Smooth muscle cell (in vitro differentiated cells): ENCODE measurements at regions not wholly inside any gene's neighbourhood (a gene's known extent, or its start where the extent isn't known, plus 50 kb on each side); places are given as distances from the start of the nearest gene placed in this dataset.
A peak's percentile ranks its signal among the peaks of the same experiment; 100 is the strongest.

Source experiments
- DNase-seq: peaks from one replicate; lab custom pipeline; 2025; ENCODE audit not compliant: unreplicated experiment; lab: John Stamatoyannopoulos, UW
- H2AFZ ChIP-seq: fragments of 200-600 bp; sonication (generic); 2 replicates; pipeline ENCODE4 v1.6.0; 2016; ENCODE audit warnings: antibody characterized with exemption, low read depth, mild to moderate bottlenecking
- H3F3A ChIP-seq: fragments of 200-600 bp; sonication (generic); 2 replicates; pipeline ENCODE4 v1.6.0; 2017; ENCODE audit warnings: antibody characterized with exemption, low read depth
- H3K27ac ChIP-seq: fragments of 200-600 bp; sonication (generic); 2 replicates; pipeline ENCODE4 v1.5.1; 2016; ENCODE audit warnings: low read depth, mild to moderate bottlenecking
- H3K27me3 ChIP-seq: fragments of 200-600 bp; sonication (generic); 2 replicates; pipeline ENCODE4 v1.6.1; 2016; ENCODE audit warnings: low read depth, mild to moderate bottlenecking
- H3K36me3 ChIP-seq: fragments of 200-600 bp; sonication (generic); 2 replicates; pipeline ENCODE4 v1.5.1; 2016; ENCODE audit warnings: low read depth
- H3K4me1 ChIP-seq: fragments of 200-600 bp; sonication (generic); 2 replicates; pipeline ENCODE4 v1.5.1; 2016; ENCODE audit warnings: low read depth
- H3K4me2 ChIP-seq: fragments of 200-600 bp; sonication (generic); 2 replicates; pipeline ENCODE4 v1.6.0; 2016; ENCODE audit warnings: mild to moderate bottlenecking
- H3K4me3 ChIP-seq: fragments of 200-600 bp; sonication (generic); 2 replicates; pipeline ENCODE4 v1.5.1; 2016; ENCODE audit warnings: mild to moderate bottlenecking
- H3K79me2 ChIP-seq: fragments of 200-600 bp; sonication (generic); 2 replicates; pipeline ENCODE4 v1.6.0; 2016; ENCODE audit warnings: low read depth, mild to moderate bottlenecking
- H3K9ac ChIP-seq: fragments of 200-600 bp; sonication (generic); 2 replicates; pipeline ENCODE4 v1.6.0; 2016; ENCODE audit warnings: low read depth
- H3K9me3 ChIP-seq: fragments of 200-600 bp; sonication (generic); replicated peaks from 2 replicates; pipeline ENCODE4 v1.5.1; 2016; ENCODE audit warnings: low read depth
- H4K20me1 ChIP-seq: fragments of 200-600 bp; sonication (generic); 2 replicates; pipeline ENCODE4 v1.6.0; 2016; ENCODE audit warnings: low read depth
- WGBS: methylation state at CpG from one replicate; pipeline ENCODE4 v1.1.7; 2016; ENCODE audit warnings: low lambda C conversion rate; 5-methylcytosine and 5-hydroxymethylcytosine counted together
- TF ChIP-seq, protein P1 (sequence below): fragments of 200-600 bp; sonication (generic); IDR thresholded peaks from 2 replicates; pipeline ENCODE4 v1.5.1; 2017; ENCODE audit warnings: borderline replicate concordance, mild to moderate bottlenecking, antibody characterized with exemption; ENCODE audit not compliant: insufficient read depth, poor library complexity, severe bottlenecking

DNA sequence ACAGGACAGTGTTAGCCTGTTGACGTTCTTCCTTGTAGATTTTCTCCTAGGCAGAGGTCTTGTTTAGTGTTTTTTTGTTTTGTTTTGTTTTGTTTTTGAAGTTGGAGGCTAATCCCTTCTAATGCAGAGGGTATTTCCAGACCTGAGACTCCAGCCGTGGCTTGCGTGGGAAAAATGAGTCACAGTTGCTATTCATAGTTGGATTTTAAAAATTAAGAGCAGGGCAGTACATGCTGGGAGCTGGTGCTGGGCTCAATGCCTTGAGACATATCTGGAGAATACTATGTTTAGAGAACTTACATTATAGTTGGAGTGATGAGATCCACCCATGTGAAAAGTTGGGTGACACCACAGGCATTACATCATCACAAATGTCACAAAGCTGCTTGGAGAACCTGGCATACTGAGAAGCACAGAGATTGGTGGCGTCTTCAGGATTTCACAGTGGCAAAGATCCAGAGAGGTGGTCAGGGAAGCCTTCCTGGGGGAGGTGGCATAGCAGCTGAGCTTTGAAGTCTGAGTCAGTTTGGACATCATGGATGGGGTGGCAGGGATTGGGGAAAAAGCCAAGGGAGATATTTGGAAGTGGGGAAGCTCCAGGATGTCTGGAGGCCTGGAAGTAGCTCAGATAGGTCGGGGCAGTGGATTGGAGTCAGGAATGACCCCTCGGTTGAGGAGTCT lies 249.4 kb downstream of the LOXHD1 start:
- Histone ChIP-seq H3K79me2 (no peaks in the 10 kb centered on the region), H3F3A (peaks cover 13% of the 10 kb centered on the region), H3K27me3 (no peaks in the 10 kb centered on the region), H3K9me3 (no peaks in the 10 kb centered on the region), H2AFZ (no peak overlapping the region), H3K36me3 (no peaks in the 10 kb centered on the region), H3K9ac (peak overlapping the region; percentile 73), H3K27ac (peak overlapping the region; percentile 70), H4K20me1 (peaks cover 37% of the 10 kb centered on the region), H3K4me2 (peak overlapping the region; percentile 44), H3K4me1 (peaks cover 10% of the 10 kb centered on the region), H3K4me3 (no peak overlapping the region)
- TF ChIP-seq, protein P1, sequence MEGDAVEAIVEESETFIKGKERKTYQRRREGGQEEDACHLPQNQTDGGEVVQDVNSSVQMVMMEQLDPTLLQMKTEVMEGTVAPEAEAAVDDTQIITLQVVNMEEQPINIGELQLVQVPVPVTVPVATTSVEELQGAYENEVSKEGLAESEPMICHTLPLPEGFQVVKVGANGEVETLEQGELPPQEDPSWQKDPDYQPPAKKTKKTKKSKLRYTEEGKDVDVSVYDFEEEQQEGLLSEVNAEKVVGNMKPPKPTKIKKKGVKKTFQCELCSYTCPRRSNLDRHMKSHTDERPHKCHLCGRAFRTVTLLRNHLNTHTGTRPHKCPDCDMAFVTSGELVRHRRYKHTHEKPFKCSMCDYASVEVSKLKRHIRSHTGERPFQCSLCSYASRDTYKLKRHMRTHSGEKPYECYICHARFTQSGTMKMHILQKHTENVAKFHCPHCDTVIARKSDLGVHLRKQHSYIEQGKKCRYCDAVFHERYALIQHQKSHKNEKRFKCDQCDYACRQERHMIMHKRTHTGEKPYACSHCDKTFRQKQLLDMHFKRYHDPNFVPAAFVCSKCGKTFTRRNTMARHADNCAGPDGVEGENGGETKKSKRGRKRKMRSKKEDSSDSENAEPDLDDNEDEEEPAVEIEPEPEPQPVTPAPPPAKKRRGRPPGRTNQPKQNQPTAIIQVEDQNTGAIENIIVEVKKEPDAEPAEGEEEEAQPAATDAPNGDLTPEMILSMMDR, result no peak
- no peak for DNase-seq
- 33% methylated on average over 6 of the region's 6 CpGs for WGBS

DNA sequence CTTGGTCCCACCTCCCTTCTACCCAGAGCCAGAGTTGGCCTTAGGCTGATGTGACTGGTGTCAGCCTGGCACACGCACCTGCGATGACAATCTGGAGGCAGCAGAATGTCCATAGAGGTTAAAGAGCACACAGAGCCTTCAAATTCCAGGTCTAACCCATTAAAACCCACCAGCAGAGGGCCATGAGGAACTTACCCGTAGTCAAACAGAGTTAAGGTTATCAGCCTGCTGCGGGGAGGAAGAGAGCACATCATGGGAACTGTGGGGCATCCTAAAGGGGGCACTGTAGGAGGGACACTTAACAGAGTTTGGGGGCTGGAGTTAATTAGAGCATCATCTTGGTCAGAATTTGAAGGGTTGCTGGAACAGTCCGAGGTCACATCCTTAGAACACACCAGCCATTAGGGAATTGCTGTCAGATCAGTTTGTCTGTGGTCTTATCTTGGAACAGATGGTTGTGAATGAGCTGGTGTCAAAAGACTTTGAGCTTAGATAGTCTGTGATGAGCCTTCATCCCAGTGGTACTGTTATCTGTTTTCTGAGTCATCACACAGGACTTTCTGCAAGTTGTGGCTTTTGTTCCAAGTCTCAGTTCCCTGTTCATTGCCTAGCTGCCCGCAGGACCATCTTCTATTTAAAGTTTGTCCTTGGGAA lies 248.6 kb downstream of the LOXHD1 start:
- H3K4me2 ChIP-seq, result peak overlapping the region; percentile 5
- H3K27me3 ChIP-seq, result no peaks in the 10 kb centered on the region
- H3K4me1 ChIP-seq, result peaks cover 10% of the 10 kb centered on the region
- no peak overlapping the region for H3K4me3 ChIP-seq
- H3K9ac ChIP-seq, result peak overlapping the region; percentile 39
- WGBS, result 31% methylated on average over 6 of the region's 6 CpGs
- peak overlapping the region; percentile 70 for H3K27ac ChIP-seq
- no peaks in the 10 kb centered on the region for H3K36me3 ChIP-seq
- peaks cover 8% of the 10 kb centered on the region for H3F3A ChIP-seq
- no peaks in the 10 kb centered on the region for H3K79me2 ChIP-seq
- no peak for DNase-seq
- H3K9me3 ChIP-seq, result no peaks in the 10 kb centered on the region
- TF ChIP-seq, protein P1, result no peak
- no peak overlapping the region for H2AFZ ChIP-seq
- H4K20me1 ChIP-seq, result peaks cover 34% of the 10 kb centered on the region

DNA sequence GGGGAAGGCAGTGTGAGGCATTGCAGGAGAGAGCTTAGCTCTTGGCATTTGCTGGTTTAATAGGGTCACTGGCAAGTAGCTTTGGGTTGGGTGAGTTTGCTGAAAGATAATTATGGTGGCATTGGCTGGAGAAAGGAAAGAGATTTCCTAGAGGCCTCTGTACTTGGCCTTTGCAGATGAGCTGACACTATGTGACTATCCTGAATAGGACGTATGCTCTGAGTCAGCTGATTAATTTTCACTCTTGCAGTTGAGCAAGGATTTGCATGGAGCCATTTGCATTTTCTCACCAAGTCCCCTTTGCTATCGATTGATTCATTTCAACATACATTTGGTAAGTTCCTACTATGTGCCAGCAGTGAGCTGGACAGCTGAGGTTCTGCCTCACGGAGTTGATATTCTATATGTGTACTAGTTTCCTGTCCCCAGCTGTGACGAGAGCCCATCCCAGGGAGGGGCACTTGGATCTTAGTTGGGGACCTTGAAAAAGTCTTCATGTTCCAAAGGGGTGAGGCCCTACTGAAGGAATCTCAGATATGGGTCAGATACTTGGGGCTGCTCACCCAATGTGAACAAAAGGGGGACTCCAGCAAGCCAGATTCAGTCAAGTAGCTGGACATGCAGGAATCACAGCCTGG lies 245.7 kb downstream of the LOXHD1 start:
- no peaks in the 10 kb centered on the region for H3K27me3 ChIP-seq
- H3K27ac ChIP-seq, result no peak overlapping the region
- H3K9me3 ChIP-seq, result no peaks in the 10 kb centered on the region
- H4K20me1 ChIP-seq, result peaks cover 34% of the 10 kb centered on the region
- H2AFZ ChIP-seq, result no peak overlapping the region
- no peak overlapping the region for H3K4me3 ChIP-seq
- TF ChIP-seq, protein P1, result no peak
- no peaks in the 10 kb centered on the region for H3K36me3 ChIP-seq
- no peak overlapping the region for H3K9ac ChIP-seq
- H3K79me2 ChIP-seq, result no peaks in the 10 kb centered on the region
- H3K4me1 ChIP-seq, result peaks cover 22% of the 10 kb centered on the region
- H3F3A ChIP-seq, result peaks cover 8% of the 10 kb centered on the region
- no peak overlapping the region for H3K4me2 ChIP-seq
- no peak for DNase-seq
- 83% methylated on average over 4 of the region's 4 CpGs for WGBS
